CD4-positive, alpha-beta T cell treated with Interleukin-10 for 1 hour (primary cell): ENCODE measurements at regions not wholly inside any gene's neighbourhood (a gene's known extent, or its start where the extent isn't known, plus 50 kb on each side); places are given as distances from the start of the nearest gene placed in this dataset.
"Not testable (repeated sequence)": the region's sequence is repeated elsewhere in the genome, so short reads cannot be mapped to it uniquely, and the experiment has no call there.

Experiments
- DNase-seq: peaks from one replicate; pipeline ENCODE4 v3.0.0-alpha.2; 2020

DNA sequence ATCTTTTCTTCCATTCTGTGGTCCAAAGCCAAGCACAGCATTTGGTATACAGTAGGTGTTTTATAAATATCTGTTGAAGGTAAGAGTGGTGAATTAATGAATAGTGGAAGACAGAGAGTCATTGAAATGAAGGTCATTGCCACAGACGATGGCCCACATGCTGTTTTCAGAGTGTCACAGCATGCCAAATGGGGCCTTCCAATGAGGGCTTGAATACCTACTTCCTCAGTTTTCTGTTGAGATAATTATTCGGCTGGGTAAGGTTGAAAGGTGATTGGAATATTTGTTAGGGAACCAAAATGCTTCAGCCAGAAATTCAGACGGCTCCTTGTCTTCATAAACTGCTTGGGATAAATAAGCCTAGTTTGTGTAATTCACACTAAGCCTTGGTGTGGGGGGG, 205.3 kb upstream of the TBL1XR1 start:
- DNase-seq: no peak

DNA sequence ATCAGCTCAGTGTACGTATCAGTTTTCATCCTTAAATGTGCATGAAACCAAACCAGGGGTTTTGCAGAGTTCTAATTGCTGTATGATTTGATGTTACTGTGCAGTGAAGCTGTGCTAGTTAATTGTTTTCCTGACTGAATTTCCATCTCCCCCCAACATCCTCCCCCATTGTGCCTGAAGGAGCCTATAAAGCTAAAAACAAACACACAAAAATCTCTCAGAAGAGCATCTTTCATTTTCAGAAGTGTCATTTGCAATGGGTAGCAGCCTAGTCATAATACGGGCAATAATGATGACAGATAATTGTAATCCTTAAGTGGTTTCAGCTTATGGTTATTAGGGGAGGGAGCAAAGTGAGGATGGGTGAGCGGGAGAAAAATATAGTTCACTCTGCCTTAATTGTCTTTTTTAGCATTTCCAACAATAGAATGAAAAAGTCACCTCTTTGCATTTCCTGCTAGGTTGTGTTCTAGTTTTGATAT, 207.9 kb upstream of the TBL1XR1 start:
- DNase-seq: no peak

DNA sequence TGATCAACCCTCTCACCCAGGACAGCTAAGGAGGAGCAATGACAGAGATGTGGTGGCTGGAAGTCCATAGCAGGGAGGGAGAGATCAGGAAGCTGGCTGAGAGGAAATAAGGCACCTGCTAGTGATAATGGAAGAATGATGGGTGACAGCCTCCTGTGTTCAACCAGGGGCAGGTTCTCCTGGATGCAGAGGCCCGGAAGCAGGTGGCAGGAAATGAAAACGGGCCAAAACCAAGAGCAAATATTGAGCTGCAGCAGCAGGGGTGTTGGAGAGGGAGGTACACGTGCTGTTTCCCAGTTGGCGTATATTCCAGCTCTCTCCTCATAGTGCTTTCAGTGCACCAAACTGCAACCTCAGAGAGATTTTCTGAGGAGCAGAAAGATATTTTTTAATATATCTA, 213.4 kb upstream of the TBL1XR1 start:
- DNase-seq: peak; percentile 19

DNA sequence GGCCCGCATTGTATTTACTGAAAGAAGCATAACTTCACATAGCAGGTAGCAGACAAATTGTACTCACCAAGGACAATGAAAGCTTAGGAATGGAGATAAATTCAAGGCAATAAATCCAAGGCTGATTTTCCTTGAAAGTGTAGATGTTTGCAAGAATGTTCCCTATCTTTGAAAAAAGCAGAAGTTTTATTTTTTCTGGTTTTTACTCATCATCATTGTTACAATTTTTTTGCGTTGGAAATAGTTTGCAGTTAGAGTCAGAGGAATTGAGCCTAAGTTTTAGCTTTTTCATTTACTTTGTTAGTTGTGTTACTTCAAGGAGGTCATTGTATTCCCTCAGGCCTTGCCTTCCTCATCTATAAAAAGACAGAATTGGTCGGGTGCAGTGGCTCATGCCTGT, 213.9 kb upstream of the TBL1XR1 start:
- no peak for DNase-seq

DNA sequence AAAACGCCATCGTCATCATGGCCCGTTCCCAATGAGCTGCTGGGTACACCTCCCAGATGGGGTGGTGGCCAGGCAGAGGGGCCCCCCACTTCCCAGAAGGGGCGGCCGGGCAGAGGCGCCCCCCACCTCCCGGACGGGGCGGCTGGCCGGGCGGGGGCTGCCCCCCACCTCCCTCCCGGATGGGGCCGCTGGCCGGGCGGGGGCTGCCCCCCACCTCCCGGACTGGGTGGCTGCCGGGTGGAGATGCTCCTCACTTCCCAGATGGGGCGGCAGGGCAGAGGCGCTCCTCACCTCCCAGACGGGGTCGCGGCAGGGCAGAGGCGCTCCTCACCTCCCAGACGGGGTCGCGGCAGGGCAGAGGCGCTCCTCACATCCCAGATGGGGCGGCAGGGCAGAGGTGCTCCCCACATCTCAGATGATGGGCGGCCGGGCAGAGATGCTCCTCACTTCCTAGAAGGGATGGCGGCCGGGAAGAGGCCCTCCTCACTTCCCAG, 215.4 kb upstream of the TBL1XR1 start:
- DNase-seq: not testable (repeated sequence)

- no peak for DNase-seq
Measured at GRCh38 chr3:177414093-177414492, 216.8 kb upstream of the TBL1XR1 start.

- DNase-seq: no peak
Measured at GRCh38 chr3:177418787-177419186, 221.5 kb upstream of the TBL1XR1 start.

GRCh38 chr3:177419904-177420601, 222.8 kb upstream of the TBL1XR1 start:
- no peak for DNase-seq

DNA sequence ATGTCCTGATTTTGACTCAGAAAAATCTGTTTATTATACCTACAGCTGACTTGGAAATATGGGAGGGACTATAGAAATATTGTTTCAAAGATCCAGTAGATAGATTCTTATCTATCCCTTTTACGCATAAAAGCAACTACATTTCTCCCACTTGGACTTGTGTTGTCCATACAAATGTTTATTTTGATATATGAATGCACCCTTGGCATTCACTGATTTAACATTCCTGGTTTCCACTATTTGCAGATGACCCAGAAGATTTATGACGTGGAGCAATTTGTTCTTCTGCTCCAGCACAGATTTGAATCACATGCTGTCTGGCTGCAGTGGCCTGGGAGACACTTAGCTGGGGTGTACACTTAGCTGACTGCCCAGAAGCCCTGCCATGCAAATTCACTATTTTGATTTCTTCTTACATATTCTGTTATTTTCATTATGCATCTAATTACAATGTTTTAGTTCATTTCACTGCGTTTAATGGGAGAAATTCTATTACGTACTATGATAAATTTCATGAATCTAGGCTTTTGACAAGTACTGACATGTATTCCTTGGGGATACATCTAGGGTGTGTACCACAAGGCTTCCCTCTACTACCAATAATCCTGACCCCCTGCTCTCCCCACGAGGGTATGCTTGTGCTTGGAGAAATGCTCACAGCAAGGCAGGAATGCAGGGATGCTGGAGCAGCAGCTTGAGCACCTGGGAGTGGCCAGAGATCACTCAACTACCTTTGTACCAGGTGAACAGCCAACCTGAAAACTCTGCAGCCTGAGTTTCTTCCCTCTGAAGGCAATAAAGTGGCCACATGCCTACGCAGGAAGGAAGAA, 223.6 kb upstream of the TBL1XR1 start:
- no peak for DNase-seq

DNA sequence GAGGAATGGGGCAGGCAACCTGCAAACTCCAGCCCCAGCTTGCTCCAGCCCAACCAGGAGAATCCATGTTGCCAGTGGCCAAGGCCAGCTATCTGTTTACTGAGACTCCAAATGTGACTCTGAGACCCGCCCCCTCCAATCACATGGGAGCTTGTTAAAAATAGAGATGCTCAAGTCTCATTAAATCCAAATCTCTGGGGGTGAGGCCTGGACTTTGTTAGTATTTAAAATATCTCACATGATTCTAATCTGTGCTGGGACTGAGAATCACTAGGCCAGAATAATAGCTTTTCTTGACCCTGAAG, 224.2 kb upstream of the TBL1XR1 start:
- no peak for DNase-seq

GRCh38 chr3:177424521-177424920, 227.2 kb upstream of the TBL1XR1 start:
- peak; percentile 3 for DNase-seq

GRCh38 chr3:177425042-177425441, 227.8 kb upstream of the TBL1XR1 start:
- DNase-seq: no peak

GRCh38 chr3:177426106-177426877, 229.0 kb upstream of the TBL1XR1 start:
- DNase-seq: no peak

DNA sequence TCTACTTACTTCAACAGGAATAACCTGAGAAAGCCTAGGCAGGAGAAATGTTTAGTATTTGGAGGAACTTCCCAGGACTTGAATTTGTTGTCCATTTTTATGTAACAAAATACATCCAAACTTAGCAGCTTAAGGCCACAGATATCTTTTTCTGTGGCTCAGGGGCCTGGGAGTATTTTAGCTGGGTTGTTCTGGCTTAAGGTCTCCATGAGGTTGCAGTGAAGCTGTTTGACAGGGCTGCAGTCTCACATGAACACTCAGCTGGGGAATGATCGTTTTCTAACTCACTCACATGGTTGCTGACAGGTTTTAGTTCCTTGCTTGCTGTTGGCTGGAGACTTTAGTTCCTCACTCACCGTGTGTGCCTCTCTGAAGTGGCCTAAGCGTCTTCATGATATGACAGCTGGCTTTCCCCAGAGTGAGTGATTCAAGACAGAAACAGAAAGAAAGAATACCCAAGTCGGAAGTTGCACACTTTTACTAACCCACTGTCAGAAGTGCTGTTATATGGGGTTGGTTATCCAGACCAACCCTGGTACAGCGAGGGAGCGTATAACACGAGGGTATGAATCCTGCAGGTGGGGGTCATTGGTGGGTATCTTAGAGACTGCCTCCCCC, 229.7 kb upstream of the TBL1XR1 start:
- peak; percentile 64 for DNase-seq

DNA sequence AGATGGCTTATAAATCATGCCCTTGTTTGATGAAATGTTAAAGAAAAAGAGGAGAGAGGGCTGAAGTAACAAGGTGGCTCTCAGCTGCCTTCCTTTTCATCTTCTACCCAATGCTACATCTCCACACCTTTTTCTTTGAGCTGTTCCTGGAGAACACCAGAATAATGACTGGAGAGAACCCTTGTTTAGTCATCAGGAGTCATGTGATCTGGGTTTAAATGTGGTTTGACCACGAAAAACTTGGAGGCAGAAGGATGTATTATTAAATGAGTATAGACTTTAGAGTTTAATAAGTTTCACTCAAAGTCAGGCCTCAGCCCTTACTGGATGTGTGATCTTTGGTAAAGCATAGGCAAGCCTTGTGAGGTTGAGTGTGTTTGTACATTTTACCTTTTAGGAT, 230.3 kb upstream of the TBL1XR1 start:
- DNase-seq: peak; percentile 40

- no peak for DNase-seq
Measured at GRCh38 chr3:177429079-177429478, 231.8 kb upstream of the TBL1XR1 start.

DNA sequence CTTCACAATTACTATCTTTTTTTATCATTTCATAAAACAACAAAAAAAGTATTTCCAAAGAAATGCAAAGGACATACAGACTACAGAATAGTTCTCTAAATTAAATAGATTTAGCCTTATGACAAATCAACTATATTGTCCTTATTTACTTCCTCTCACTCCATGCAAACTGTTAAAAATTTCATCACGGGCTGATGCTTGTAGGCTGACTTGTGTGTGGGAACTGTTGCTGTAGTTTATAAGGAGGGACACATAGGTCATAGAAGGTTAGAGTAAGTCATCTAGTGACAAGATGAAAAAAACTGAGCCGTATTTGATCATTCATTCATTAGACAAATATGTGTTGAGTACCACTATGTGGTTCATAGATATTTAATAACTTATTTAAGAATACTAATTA, 232.5 kb upstream of the TBL1XR1 start:
- no peak for DNase-seq

GRCh38 chr3:177430653-177431052, 233.4 kb upstream of the TBL1XR1 start:
- DNase-seq: no peak

GRCh38 chr3:177431525-177432176, 234.4 kb upstream of the TBL1XR1 start:
- no peak for DNase-seq

DNA sequence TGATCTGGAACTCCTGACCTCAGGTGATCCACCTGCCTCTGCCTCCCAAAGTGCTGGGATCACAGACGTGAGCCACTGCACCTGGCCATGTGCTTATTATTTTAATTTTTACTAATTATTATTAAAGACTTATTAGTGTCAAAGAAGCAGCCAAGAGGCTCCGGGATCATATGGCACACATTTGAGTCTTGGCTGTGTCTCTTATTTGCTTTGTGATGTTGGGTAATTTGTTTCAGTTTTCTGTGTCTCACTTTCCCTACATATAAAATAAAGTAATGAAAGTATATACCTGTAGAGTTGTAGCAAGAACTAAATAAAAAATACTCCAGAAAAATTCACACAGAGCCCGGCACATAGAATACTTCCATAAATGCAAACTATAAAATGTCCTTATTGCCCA, 238.0 kb upstream of the TBL1XR1 start:
- DNase-seq: no peak

DNA sequence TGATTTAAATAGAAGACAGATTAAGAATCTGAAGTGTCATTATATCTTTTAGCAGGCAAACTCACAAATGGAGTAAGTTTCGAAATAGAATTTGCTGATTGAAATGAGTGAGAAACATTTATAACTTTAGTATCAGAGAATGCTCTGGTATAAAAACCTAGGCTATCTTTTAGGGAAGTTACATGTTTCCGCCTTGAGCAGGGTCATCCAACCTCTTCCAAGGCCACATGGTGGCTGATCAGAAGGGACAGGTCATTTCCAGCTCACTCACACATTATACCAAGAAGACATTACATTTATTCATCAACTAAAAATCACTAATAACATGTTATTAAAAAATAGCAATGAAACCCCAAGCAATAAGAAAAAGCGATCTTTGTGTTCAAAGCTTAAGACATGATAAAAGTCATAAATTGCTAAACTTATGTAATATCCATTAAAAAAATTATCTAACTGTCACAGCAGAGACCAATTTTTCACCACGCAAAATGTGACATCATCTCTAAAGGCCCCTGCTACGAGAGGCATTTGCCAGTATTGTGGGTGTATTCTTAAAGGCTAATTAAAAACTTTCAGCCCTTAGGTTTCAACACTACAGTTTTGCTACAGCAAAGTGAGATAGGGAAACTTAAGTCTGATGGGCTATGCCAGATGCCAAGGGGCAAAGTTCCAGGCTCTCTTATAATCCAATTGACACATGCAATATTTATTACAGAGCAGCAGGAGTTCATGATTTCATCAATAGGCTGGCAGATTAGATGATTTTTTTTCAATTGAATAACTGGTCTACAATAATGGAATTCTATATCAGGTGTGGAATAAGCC, 240.4 kb upstream of the TBL1XR1 start:
- DNase-seq: no peak
